Endodermal cell (in vitro differentiated cells): ENCODE measurements at regions not wholly inside any gene's neighbourhood (a gene's known extent, or its start where the extent isn't known, plus 50 kb on each side); places are given as distances from the start of the nearest gene placed in this dataset.

Experiments
- DNase-seq: peaks from one replicate; pipeline ENCODE4 v3.0.0-alpha.2; 2017
- H3K27ac ChIP-seq: 2 replicates; pipeline ENCODE4 v1.5.1; 2013; ENCODE audit warnings: mild to moderate bottlenecking, low read depth, low read length, moderate library complexity
- H3K27me3 ChIP-seq: 2 replicates; pipeline ENCODE4 v1.6.1; 2013; ENCODE audit warnings: mild to moderate bottlenecking, low read length, moderate library complexity; ENCODE audit not compliant: insufficient read depth, control insufficient read depth, poor library complexity, severe bottlenecking
- H3K36me3 ChIP-seq: 2 replicates; pipeline ENCODE4 v1.7.0; 2013; ENCODE audit warnings: mild to moderate bottlenecking, low read length, moderate library complexity; ENCODE audit not compliant: control insufficient read depth, insufficient read depth
- H3K4me1 ChIP-seq: one replicate; pipeline ENCODE4 v1.7.0; 2013; ENCODE audit warnings: low read length; ENCODE audit not compliant: control insufficient read depth, insufficient read depth
- H3K4me3 ChIP-seq: 2 replicates; pipeline ENCODE4 v1.5.1; 2013; ENCODE audit warnings: mild to moderate bottlenecking, low read length, moderate library complexity
- H3K9ac ChIP-seq: 2 replicates; pipeline ENCODE4 v1.6.1; 2013; ENCODE audit warnings: mild to moderate bottlenecking, low read length, moderate library complexity; ENCODE audit not compliant: poor library complexity, severe bottlenecking; ENCODE audit errors: extremely low read depth
- H3K9me3 ChIP-seq: 2 replicates; pipeline ENCODE4 v1.6.1; 2013; ENCODE audit warnings: mild to moderate bottlenecking, low read length, moderate library complexity; ENCODE audit not compliant: control insufficient read depth
- H3K27ac Mint-ChIP-seq: 2 replicates; pipeline ENCODE4 v1.8.0; 2020; ENCODE audit warnings: mixed read lengths
- H3K27me3 Mint-ChIP-seq: 2 replicates; pipeline ENCODE4 v1.8.0; 2021; ENCODE audit warnings: mild to moderate bottlenecking, mixed read lengths; ENCODE audit not compliant: insufficient read depth
- H3K36me3 Mint-ChIP-seq: 2 replicates; pipeline ENCODE4 v1.8.0; 2020; ENCODE audit warnings: low read depth, mixed read lengths
- H3K4me1 Mint-ChIP-seq: 2 replicates; pipeline ENCODE4 v1.8.0; 2020; ENCODE audit warnings: mixed read lengths
- H3K4me3 Mint-ChIP-seq: 2 replicates; pipeline ENCODE4 v1.8.0; 2020; ENCODE audit warnings: mild to moderate bottlenecking, moderate library complexity, mixed read lengths
- H3K9me3 Mint-ChIP-seq: 2 replicates; pipeline ENCODE4 v1.8.0; 2020; ENCODE audit warnings: mild to moderate bottlenecking, mixed read lengths
- CTCF ChIP-seq: fragments of 200-600 bp; sonication (generic); conservative IDR thresholded peaks from 2 replicates; pipeline ENCODE4 v1.5.0; 2021; ENCODE audit warnings: antibody characterized with exemption, mild to moderate bottlenecking
- WGBS, 2 experiments: methylation state at CpG; one replicate each; pipeline versions ENCODE4 v1.1.5 to v1.1.7; 2013; ENCODE audit warnings: missing lambda C conversion rate in 2 of 2, mixed read lengths in 1 of 2; ENCODE audit not compliant: insufficient coverage in 1 of 2, insufficient read length in 1 of 2; 5-methylcytosine and 5-hydroxymethylcytosine counted together

DNA sequence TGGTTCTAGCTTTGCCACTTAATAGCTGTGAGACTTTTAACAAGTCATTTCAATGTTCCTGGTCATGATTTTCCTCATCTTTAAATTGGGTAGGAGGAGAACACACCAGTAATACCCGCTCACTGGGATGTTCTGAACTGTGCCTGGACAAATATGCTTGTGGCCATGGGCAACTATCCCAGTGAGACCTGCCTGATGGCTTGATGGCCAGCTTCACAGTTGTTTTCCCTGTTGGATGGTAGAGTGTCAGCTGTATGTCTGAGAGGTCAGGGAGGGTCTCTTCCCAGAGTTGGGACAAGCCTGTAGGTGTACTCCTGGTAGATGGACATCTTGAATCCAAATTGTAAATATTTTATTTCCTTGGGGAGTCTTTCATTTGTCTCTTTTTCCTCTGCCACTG, 92.5 kb upstream of the PFN2 start:
- no peak for TF ChIP-seq CTCF
- no peaks in the 10 kb centered on the region for H3K36me3 ChIP-seq
- no peak overlapping the region for H3K4me3 ChIP-seq
- WGBS, 2 experiments = 87 to 88% methylated on average over 1 of the region's 1 CpG
- H3K27ac Mint-ChIP-seq = no peak overlapping the region
- no peak overlapping the region for H3K4me3 Mint-ChIP-seq
- no peak overlapping the region for H3K9ac ChIP-seq
- H3K27me3 Mint-ChIP-seq = peaks cover 3% of the 10 kb centered on the region
- H3K27ac ChIP-seq = no peak overlapping the region
- no peaks in the 10 kb centered on the region for H3K36me3 Mint-ChIP-seq
- H3K27me3 ChIP-seq = no peaks in the 10 kb centered on the region
- peaks cover 13% of the 10 kb centered on the region for H3K4me1 ChIP-seq
- H3K4me1 Mint-ChIP-seq = peaks cover 18% of the 10 kb centered on the region
- H3K9me3 ChIP-seq = no peaks in the 10 kb centered on the region
- DNase-seq = no peak
- no peaks in the 10 kb centered on the region for H3K9me3 Mint-ChIP-seq

DNA sequence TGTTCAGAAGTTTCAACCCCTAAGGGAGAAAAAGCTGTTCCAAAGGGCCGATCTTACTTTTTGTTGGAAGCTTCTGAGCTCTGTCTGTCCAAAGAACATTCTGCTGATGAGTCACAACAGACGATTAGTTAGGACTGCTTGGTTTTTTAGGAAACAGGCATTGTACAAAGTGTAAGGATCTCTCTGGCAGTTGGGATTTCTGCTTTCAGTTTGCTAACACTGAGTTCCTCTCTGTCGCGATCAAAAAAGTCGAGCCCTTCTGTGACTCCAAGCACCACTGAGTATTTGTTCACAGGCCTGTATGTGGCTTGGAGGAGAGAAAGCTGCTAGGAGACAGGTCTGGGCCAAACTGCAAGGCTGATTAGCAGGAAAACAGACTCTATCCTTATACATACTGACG, 91.8 kb upstream of the PFN2 start:
- H3K4me1 ChIP-seq = peaks cover 13% of the 10 kb centered on the region
- no peaks in the 10 kb centered on the region for H3K36me3 ChIP-seq
- Mint-ChIP-seq H3K36me3 (no peaks in the 10 kb centered on the region), H3K27me3 (peaks cover 1% of the 10 kb centered on the region), H3K27ac (no peak overlapping the region), H3K4me1 (peaks cover 18% of the 10 kb centered on the region), H3K9me3 (no peaks in the 10 kb centered on the region), H3K4me3 (no peak overlapping the region)
- H3K9ac ChIP-seq = no peak overlapping the region
- H3K27ac ChIP-seq = peak overlapping the region; percentile 16
- no peak for DNase-seq
- no peak overlapping the region for H3K4me3 ChIP-seq
- no peaks in the 10 kb centered on the region for H3K27me3 ChIP-seq
- TF ChIP-seq CTCF = no peak
- WGBS, 2 experiments = 80 to 93% methylated on average over 5 to 6 of the region's 6 CpGs
- H3K9me3 ChIP-seq = no peaks in the 10 kb centered on the region

GRCh38 chr3:150061288-150062024, 90.8 kb upstream of the PFN2 start:
- TF ChIP-seq CTCF = no peak
- Histone ChIP-seq H3K27ac (no peak overlapping the region), H3K9ac (no peak overlapping the region), H3K27me3 (no peaks in the 10 kb centered on the region), H3K36me3 (no peaks in the 10 kb centered on the region), H3K4me3 (no peak overlapping the region), H3K9me3 (no peaks in the 10 kb centered on the region), H3K4me1 (peaks cover 13% of the 10 kb centered on the region)
- Mint-ChIP-seq H3K9me3 (no peaks in the 10 kb centered on the region), H3K36me3 (no peaks in the 10 kb centered on the region), H3K27ac (no peak overlapping the region), H3K4me3 (no peak overlapping the region), H3K27me3 (no peaks in the 10 kb centered on the region), H3K4me1 (peaks cover 18% of the 10 kb centered on the region)
- no peak for DNase-seq
- whole genome bisulfite sequencing, 2 experiments = 87 to 100% methylated on average over 3 to 4 of the region's 4 CpGs
